ENCODE measurements at regions not wholly inside any gene's neighbourhood (a gene's known extent, or its start where the extent isn't known, plus 50 kb on each side); places are given as distances from the start of the nearest gene placed in this dataset.
A peak's percentile ranks its signal among the peaks of the same experiment; 100 is the strongest.

DNA sequence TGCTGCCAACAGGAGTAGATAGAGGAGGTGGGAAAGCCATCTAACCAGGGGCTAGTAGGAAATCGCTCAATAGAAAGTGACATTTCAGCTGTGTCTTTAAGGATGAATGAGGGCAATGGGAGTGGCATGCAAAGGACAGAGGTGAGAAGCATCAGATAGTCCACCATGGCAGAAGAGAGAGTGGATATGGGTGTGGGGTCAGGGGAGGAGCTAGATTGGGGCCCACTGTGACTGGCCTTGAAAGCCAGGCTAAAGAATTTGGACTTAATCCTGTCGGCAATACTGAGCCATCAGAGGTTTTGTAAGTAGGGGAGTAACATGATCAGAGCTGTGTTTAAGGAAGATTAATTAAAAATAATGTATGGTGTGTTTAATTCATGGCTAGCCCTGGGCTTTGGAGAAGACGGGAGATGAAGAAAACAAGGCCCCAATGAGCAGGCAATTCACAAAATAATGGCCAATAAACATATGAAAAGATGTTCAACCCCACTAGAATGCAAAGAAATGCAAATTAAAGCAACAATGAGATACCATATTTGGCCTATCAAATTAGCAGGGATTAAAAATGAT is 98.1 kb upstream of the PJA1 start:
- no peak for DNase-seq

GRCh38 chrX:69262036-69262936 is 97.0 kb upstream of the PJA1 start:
- peak; percentile 7 for DNase-seq

DNA sequence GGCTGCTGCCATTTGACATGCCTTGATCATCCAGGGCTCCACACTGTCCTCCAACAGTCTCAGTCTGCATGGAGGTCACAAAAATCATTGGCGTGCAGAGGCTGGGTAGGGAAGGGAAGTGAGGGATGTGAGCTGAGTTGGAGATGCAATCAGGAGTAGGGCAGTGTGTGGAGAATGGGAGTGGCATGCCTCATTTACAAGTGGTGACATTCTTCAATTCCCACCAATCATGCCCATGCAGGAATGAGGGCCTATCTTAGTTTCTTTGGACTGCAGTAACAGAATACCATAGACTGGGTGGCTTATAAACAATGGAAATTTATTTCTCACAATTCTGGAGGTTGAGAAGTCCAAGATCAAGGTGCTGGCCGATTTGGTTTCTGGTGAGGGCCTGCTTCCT is 94.9 kb upstream of the PJA1 start:
- no peak for DNase-seq

DNA sequence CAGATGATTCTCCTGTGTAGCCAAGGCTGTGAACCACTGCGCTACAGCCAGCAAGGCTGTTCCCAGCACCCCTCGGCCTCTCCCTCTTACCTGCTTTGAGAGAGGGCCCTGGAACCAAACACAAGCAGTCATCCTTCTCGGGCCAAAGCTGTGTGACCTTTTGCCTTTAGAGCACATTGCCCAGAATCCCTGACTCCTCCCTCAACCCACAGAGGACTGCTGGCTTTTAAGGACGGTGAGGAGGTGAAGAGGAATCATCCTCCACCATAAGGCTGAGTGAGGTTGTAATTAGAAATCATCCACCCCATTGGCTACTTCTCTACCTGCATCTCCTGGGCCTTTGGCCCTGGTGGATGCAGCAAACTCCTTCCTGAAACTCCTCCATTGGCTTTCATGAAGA is 93.6 kb upstream of the PJA1 start:
- DNase-seq, result no peak

- no peak for DNase-seq
Measured at GRCh38 chrX:69257499-69258127, 92.4 kb upstream of the PJA1 start.

DNA sequence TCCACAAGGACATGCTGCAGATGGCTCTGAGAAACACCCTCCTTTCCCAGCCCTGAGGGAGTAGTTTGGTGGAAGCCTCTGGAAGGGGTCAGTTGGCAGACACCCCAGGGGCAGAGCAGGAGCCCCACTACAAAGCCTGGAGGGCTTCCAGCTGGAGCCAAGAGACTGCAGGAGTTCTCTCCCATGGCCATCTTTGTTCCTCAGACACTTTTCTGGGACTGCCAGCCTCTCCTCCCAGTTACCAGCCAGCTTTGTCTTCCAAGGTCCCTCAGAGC is 91.0 kb upstream of the PJA1 start:
- DNase-seq, result no peak

DNA sequence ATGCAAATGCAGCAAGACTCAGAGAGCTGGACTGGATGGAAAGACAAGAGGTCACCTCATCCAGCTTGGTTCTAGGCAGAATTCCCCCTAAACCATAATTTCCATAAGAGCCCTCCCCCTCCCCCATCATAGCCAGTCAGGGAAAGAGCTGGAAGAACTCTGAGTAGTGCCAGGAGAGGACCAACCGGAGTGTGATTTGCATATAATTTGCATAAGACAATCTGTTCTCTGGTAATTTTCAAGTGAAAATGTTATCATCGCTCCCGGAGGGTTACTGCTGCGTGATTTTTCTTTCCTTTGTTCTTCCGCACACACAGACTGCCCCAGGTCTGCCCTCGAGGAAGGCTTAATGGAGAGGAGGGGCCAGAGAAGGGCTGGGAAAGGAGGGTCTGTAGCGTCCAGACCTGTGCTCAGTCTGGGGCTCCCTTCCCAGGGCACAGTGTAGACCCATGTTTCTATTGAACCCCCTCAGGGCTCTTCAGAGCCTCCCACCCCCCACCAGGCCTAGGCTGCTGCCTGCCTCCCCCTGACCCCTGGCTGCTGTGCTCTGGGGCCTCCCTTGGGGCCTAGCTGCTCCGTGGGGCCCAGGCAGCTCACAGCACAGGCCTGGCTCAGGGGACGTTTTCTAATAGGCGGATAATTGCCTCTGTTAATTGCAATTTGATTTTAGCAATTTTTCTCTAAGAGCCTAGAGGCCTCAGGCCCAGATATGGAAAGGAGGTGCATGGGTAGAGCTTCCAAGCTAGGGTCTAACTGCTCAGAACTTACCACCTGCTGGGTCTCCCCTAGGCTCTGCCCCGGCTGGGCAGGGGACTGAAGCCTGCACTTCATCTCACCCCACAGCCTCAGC is 90.4 kb upstream of the PJA1 start:
- DNase-seq, result no peak

- no peak for DNase-seq
Measured at GRCh38 chrX:69253821-69254220, 88.6 kb upstream of the PJA1 start.

GRCh38 chrX:69243276-69243675 is 78.0 kb upstream of the PJA1 start:
- no peak for DNase-seq

GRCh38 chrX:69238887-69239231 is 73.6 kb upstream of the PJA1 start:
- DNase-seq, result no peak

GRCh38 chrX:69238114-69238886 is 73.0 kb upstream of the PJA1 start:
- no peak for DNase-seq

- DNase-seq, result no peak
Measured at GRCh38 chrX:69237236-69237635, 72.0 kb upstream of the PJA1 start.

GRCh38 chrX:69236641-69237040 is 71.4 kb upstream of the PJA1 start:
- no peak for DNase-seq

DNA sequence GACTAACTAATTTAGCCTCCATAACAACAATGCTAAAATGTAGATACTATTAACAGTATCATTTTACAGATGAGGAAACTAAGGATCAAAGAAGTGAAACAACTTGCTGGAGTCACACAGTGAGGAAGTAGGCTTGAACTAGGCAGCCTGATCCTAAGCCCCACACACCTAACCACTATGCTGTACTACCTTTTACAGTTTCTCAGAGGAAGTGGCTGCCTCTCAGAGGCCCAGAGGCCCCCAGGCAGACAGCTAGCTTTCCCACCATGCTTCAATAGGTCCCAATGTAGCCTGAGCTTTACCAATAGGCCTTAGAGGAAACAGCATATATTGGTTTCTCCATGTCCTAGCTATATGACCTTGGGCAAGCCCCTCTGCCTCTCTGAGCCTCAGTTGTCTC is 69.4 kb upstream of the PJA1 start:
- no peak for DNase-seq

DNA sequence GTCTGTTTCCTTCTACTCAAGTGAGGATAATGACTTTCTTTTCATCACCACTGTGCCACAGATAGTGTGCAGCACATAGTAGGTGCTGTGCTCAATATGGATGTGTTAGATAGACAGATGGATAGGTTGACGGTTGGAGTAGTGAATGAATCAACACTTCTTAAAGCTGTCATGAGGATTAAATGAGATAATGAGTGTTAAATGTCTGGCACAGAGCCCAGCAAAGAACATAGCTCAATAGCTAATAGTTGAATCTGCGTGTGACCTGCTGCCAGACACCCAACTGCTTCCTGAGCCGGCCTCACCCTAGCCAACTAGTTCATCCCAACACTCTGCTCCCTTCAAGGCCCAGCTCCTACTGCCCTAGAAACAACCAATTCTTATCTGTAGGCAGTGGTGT is 67.7 kb upstream of the PJA1 start:
- no peak for DNase-seq

- no peak for DNase-seq
Measured at GRCh38 chrX:69231903-69232302, 66.7 kb upstream of the PJA1 start.

- DNase-seq, result no peak
Measured at GRCh38 chrX:69229436-69229835, 64.2 kb upstream of the PJA1 start.

DNA sequence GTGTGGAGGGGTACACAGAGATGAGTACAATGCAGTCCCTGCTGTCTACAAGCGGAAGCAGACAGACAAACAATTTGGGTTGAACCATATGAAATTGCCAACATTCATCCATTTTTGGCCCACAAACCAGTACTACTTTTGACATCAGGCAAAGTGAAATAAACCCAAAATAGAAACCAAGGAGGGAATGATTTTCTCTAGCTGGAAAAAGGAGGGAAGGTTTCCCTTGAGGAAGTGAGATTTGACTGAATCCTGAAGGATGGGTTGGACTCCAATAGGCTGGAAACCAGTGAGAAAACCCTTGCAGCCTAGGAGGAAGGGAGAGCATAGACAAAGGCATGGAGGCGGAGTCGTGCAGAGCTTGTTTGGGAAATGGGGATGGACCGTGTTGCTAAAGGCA is 63.5 kb upstream of the PJA1 start:
- DNase-seq, result no peak

DNA sequence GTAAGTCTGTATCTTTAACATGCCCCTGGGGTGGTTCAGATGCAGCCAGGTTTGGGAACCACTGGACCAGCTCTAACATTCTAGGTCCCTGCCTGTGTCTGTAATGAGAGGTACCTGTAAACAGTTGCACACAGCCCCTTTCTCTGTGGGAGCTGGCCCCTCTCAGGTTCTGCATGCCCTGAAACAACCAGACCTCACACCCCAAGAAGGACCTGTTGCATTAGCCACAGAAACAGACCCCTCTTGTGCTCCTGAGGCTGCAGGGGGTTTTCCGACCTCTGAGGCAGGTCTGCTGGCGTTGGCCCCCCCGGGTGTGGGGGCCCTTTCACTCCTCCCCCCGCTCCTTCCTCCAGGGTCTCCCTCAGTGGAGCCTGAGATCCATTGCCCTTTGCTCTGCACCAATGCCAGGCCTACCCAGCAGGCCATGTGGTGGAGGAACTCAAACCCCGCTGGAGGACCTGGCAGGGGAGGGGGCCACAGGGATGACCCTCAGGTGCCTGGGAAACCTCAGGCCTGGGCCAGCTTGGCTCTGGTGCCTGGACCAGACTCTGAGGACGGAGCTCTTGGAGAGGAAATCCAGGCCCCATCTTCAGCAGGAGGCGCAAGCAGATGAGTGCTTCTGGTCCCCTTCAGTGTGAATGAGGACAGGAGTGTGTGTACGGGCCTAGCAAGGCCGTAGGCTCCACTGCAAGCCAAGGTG is 61.4 kb upstream of the PJA1 start:
- DNase-seq, result no peak

- peak; percentile 69 for DNase-seq
Measured at GRCh38 chrX:69222103-69223090, 57.1 kb upstream of the PJA1 start.
